ENCODE measurements at regions not wholly inside any gene's neighbourhood (a gene's known extent, or its start where the extent isn't known, plus 50 kb on each side); places are given as distances from the start of the nearest gene placed in this dataset.

DNA sequence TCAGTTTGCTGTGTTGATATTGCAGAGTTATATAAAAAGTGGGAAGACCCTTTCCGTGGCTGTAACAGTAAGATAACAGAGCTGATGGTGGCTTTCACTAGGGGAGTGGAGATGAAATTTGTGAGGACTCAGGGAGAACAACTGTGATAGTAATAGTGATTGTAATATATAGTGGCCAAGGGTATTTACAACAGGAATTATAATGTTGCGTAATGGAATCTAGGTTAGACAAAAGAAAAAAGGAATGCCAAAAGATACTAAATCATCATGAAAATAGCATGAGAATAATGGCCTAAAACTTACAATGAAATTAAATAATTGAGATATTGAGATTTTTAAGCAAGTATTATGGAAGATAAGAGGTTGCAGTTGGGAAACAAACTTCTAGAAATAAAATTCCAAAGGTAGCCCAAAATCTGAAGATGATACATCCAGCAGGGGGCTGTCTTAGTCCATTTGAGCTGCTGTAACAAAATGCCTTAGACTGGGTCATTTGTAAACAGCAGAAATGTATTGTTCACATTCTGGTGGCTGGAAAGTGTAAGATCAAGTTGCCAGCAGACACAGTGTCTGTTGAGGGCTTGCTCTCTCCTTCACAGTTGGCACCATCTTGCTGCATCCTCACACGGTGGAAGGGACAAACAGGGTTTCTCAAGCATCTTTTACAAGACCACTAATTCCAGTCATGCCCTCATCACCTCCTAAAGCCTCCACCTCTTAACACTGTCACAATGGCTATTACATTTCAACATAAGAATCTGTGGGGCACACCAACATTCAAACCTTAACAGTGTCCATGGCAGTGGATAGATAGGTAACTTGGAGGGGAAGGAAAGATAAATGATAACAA lies 711.2 kb downstream of the MRPL39 start:
- no peak for DNase-seq (ENCODE audit: low spot score)

- no peak for DNase-seq (ENCODE audit: low spot score)
Observed at GRCh38 chr21:24894324-24894723, 713.0 kb downstream of the MRPL39 start.

- no peak for DNase-seq (ENCODE audit: low spot score)
Observed at GRCh38 chr21:24890021-24890420, 717.3 kb downstream of the MRPL39 start.

GRCh38 chr21:24881506-24881905 lies 725.8 kb downstream of the MRPL39 start:
- DNase-seq (ENCODE audit: low spot score) = no peak

- DNase-seq (ENCODE audit: low spot score) = no peak
Observed at GRCh38 chr21:24870633-24871032, 736.6 kb downstream of the MRPL39 start.

DNA sequence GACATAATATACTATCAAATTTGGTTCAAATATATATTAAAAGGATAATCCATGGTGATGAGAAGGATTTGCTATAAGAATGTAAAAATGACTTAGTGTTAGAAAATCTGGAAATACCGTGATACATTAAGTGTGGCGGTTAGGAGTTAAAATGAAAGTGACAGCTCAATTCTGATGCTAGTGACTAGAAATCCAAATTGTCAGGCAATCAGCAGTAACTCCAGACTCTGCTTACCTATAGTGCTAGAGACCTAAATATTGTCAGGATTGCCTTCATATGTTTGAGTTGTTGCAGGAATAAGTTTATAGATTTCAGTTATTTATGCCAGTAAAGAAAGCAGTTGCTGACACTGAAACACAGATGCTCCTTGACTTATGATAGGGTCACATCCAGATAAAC lies 737.4 kb downstream of the MRPL39 start:
- no peak for DNase-seq (ENCODE audit: low spot score)

DNA sequence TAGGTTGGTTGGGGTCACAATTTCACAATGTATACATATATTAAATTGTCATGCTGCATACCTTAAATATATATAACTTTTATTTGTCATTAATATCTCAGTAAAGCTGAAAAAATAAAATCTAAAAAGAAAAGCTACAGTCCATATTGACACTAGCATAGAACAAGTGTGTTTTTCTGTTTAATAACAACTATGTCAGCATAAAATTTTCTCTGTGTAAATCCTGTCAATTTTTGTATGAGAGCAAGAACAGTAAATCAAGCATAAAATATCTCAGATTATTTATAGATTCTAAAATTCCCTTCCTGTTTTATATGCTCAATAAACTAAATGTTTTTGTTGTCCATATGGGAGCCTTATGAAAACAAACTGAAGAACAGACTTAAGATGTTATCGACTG lies 739.2 kb downstream of the MRPL39 start:
- DNase-seq (ENCODE audit: low spot score) = no peak

DNA sequence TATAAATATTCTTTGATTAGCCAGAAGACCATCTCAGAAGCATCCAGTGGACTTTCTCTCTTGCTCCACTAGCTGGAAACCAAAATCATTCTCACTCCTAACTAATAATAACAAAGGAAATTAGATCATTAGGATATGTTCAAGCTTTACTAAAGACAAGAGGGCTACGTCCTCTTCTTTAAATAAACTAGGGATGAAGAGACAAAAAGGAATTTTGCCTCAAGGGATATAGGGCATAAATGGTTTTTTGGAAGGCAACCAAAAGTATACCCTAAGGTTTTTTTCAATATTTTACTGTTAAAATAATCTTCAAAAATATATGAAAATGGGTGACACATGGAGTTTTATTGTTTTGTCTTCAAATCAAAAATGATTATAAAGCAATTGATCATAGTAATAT lies 745.8 kb downstream of the MRPL39 start:
- no peak for DNase-seq (ENCODE audit: low spot score)

- no peak for DNase-seq (ENCODE audit: low spot score)
Observed at GRCh38 chr21:24856326-24856725, 751.0 kb downstream of the MRPL39 start.

- no peak for DNase-seq (ENCODE audit: low spot score)
Observed at GRCh38 chr21:24852610-24853195, 754.6 kb downstream of the MRPL39 start.

- DNase-seq (ENCODE audit: low spot score) = no peak
Observed at GRCh38 chr21:24850121-24850520, 757.2 kb downstream of the MRPL39 start.

GRCh38 chr21:24844671-24845070 lies 762.6 kb downstream of the MRPL39 start:
- no peak for DNase-seq (ENCODE audit: low spot score)

DNA sequence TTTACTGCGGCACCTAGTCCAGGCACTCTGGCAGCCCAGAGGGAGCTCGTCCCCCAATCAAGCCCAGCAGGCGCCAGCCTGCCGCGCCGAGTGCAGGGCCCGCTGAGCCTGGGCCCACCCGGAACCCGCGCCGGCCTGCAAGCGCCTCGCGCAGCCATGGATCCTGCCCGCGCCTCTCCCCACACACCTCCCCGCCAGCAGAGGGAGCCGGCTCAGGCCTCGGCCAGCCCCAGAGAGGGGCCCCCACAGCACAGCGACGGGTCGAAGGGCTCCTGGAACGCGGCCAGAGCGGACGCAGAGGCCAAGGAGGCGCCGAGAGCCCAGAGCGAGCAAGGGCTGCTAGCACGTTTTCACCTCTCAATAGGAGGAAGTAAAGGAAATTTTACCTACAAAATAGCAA lies 767.0 kb downstream of the MRPL39 start:
- no peak for DNase-seq (ENCODE audit: low spot score)

GRCh38 chr21:24832961-24833360 lies 774.3 kb downstream of the MRPL39 start:
- no peak for DNase-seq (ENCODE audit: low spot score)

- DNase-seq (ENCODE audit: low spot score) = no peak
Observed at GRCh38 chr21:24829397-24829796, 777.9 kb downstream of the MRPL39 start.

DNA sequence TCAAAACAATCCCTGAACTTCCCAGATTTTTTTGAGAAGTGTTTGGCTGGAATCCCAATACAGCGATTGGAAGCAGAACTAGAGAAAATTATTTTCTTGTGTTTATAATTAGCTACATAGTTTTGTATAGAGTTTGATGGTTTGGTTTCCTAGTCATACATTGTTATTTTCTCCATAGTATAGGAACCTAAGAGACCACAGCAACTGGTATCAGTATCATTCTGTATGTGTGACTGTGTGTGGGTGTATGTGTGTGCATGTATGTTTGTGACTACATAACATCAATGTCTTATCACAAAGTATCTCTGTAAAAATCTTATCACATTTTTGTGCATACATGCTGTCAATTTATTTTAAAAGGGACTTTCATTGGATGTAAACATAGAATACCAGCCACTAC lies 780.5 kb downstream of the MRPL39 start:
- no peak for DNase-seq (ENCODE audit: low spot score)

DNA sequence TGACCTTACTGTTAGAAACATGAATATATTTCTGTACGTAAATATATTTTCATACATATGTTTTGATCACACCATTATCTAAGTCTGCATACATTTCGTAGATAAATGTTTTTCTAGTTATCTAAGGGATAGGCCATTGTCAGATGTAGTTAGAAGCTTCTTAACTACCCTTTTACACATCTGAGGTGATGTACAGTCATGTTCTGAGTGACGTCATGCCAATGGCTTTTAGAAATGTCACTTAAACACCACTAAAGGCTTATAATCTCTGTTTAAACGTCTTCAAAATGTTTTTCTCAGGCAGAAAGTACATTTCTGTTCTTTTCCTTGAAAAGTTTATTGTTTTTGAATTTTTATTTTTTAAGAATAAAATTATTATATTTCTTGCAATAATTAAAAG lies 781.9 kb downstream of the MRPL39 start:
- no peak for DNase-seq (ENCODE audit: low spot score)

DNA sequence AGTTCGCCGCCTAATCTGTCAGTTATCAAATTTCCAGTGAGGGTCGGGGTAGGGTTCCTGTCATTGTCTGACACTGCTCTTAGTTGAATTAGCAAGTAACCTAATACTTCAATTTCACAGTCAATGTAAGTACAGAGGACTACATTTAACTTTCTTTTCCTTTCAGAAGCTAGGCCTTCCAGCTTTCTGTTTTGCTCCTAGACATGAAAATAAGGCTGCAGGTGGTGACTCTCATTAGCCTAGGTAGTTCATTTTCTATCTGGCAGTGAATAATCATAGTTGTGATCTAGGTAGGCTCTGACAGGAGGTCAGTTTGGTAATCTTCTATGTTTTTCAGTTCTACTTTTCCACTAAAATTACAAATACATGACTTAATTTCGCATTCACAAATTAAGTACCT lies 783.1 kb downstream of the MRPL39 start:
- DNase-seq (ENCODE audit: low spot score) = no peak

GRCh38 chr21:24823247-24823646 lies 784.0 kb downstream of the MRPL39 start:
- no peak for DNase-seq (ENCODE audit: low spot score)

DNA sequence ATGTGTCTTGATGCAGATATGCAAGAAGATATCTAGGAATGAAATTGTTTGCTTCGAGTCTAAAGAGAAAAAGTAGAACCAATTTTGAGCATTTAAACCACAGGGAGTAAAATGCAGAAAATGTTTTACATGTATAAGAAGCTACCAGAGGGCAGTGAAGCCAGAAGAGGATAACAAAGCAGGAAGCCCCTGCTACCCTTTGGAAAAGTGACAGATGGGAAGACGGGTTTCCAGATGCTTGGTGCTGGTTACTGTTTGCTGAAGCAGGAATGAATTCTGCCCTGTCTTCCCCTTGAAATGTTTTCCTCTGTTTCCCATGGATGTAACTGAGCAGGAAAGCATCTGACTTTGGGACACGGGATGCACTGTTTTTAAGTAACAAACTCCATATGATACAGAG lies 822.2 kb downstream of the MRPL39 start:
- no peak for DNase-seq (ENCODE audit: low spot score)

GRCh38 chr21:24781146-24781545 lies 826.1 kb downstream of the MRPL39 start:
- no peak for DNase-seq (ENCODE audit: low spot score)

GRCh38 chr21:24759348-24760075 lies 847.8 kb downstream of the MRPL39 start:
- no peak for DNase-seq (ENCODE audit: low spot score)

DNA sequence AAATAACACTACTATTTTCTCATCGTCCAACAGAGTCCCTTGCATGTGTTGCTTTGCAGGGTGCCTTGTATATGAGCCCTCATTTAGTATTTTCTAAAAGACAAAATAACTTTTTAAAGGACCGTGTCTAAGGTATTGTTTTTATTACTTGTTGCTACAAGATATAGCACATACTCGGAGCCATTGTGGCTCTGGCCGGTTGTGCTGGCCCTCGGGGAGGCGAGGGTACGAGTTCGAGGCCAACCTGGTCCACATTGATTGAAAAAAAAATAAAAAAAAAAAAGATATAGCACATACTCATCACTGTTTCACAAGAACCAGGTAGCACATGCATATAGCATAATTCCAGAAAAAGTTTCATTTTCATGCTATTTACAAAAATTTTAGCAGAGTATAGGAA lies 869.2 kb downstream of the MRPL39 start:
- DNase-seq (ENCODE audit: low spot score) = no peak
